Spleen (tissue), 11 donors: ENCODE measurements at regions not wholly inside any gene's neighbourhood (a gene's known extent, or its start where the extent isn't known, plus 50 kb on each side); places are given as distances from the start of the nearest gene placed in this dataset.

Source experiments
- DNase-seq: peaks from one replicate; pipeline ENCODE4 v3.0.0-alpha.2; 2020
- H3K27ac ChIP-seq, 8 donors: fragments of 200-600 bp; sonication (generic) in 7 of 8; 1 replicate in 4 of 8; 2 replicates in 4 of 8; pipeline versions ENCODE4 v1.5.0 to v1.8.0; 2016 to 2021; ENCODE audit warnings: inconsistent platforms in 4 of 8, mild to moderate bottlenecking in 4 of 8, moderate library complexity in 1 of 8
- H3K27me3 ChIP-seq, 7 donors: fragments of 200-600 bp; sonication (generic) in 6 of 7; replicated peaks in 1 of 7; 1 replicate in 4 of 7; 2 replicates in 3 of 7; pipeline versions ENCODE4 v1.5.0 to v1.8.0; 2016 to 2021; ENCODE audit warnings: inconsistent platforms in 3 of 7, mild to moderate bottlenecking in 1 of 7
- H3K36me3 ChIP-seq, 6 donors: fragments of 200-600 bp; sonication (generic) in 5 of 6; 1 replicate in 4 of 6; 2 replicates in 2 of 6; pipeline versions ENCODE4 v1.5.0 to v1.8.0; 2016 to 2021; ENCODE audit warnings: inconsistent platforms in 2 of 6
- H3K4me1 ChIP-seq, 6 donors: fragments of 200-600 bp; sonication (generic) in 5 of 6; 1 replicate in 3 of 6; 2 replicates in 3 of 6; pipeline versions ENCODE4 v1.5.0 to v1.8.0; 2016 to 2021; ENCODE audit warnings: inconsistent platforms in 3 of 6
- H3K4me3 ChIP-seq, 8 donors: fragments of 200-600 bp; sonication (generic) in 7 of 8; 1 replicate in 4 of 8; 2 replicates in 4 of 8; pipeline versions ENCODE4 v1.5.0 to v1.8.0; 2016 to 2021; ENCODE audit warnings: inconsistent platforms in 4 of 8, mild to moderate bottlenecking in 4 of 8, moderate library complexity in 2 of 8
- H3K9me3 ChIP-seq, 8 donors: fragments of 200-600 bp; sonication (generic) in 7 of 8; 1 replicate in 4 of 8; 2 replicates in 4 of 8; pipeline versions ENCODE4 v1.5.0 to v1.8.0; 2016 to 2021; ENCODE audit warnings: inconsistent platforms in 4 of 8
- CTCF ChIP-seq, 11 experiments: fragments of 200-600 bp in 7 of 11; fragments of 450-650 bp in 4 of 11; sonication (generic) in 4 of 11; IDR thresholded peaks in 8 of 11; conservative IDR thresholded peaks in 3 of 11; 1 replicate in 7 of 11; 2 replicates in 4 of 11; pipeline versions ENCODE4 v1.4.0 to v1.8.0; 2016 to 2021; ENCODE audit warnings: antibody characterized with exemption in 11 of 11, inconsistent platforms in 4 of 11, mild to moderate bottlenecking in 1 of 11
- POLR2A ChIP-seq, 3 donors: fragments of 450-650 bp; IDR thresholded peaks; one replicate each; pipeline ENCODE4 v1.5.1; 2017; ENCODE audit warnings: antibody characterized with exemption in 3 of 3, mild to moderate bottlenecking in 1 of 3
- POLR2AphosphoS5 ChIP-seq, 3 donors: sonication (generic); formaldehyde crosslinking; IDR thresholded peaks; one replicate each; pipeline ENCODE4 v1.5.1; 2017; ENCODE audit warnings: antibody characterized with exemption in 3 of 3
- WGBS, 5 donors: extraction: QIAGEN DNeasy Blood & Tissue Kit in 3 of 5; methylation state at CpG; one replicate each; pipeline versions ENCODE4 v1.1.5 to v1.1.7; 2013 to 2018; 5-methylcytosine and 5-hydroxymethylcytosine counted together
- intact Hi-C: fragments of 100-400 bp; cut with DNase I; formaldehyde crosslinking; loops from one replicate; pipeline ENCODE4 v1.15.0; 2023; ENCODE audit warnings: low total_unique reads
- donor health status: healthy with polysubstance abuse.
- donor health status: DM: no; HTN: no; CAD: no; lungs with moderate emphysema.
- donor health status: DM: no; HTN: no; CAD: no.
- donor health status: Bipolar disorder and iron deficiency.
- donor health status: healthy.
- donor health status: DM: no; HTN: no; CAD: no.
- donor health status: DM: yes; HTN: yes; CAD: no.

GRCh38 chr6:18861204-18861603 is 474.1 kb downstream of the RNF144B start:
- no peaks in the 10 kb centered on the region for H3K36me3 ChIP-seq
- no peaks in the 10 kb centered on the region for H3K27me3 ChIP-seq
- DNase-seq = no peak
- H3K9me3 ChIP-seq = peaks cover 0 to 29% (median 12%) of the 10 kb centered on the region in 8 donors
- H3K4me1 ChIP-seq = no peaks in the 10 kb centered on the region
- intact Hi-C loops = no loop called here
- TF ChIP-seq CTCF (IDR thresholded peaks at IDR 0.05 in 8 of 11, conservative IDR thresholded peaks at IDR 0.05 in 3 of 11) (no peak), POLR2A (IDR thresholded peaks at IDR 0.05) (no peak), POLR2AphosphoS5 (IDR thresholded peaks at IDR 0.05) (no peak)
- WGBS, 5 donors = 0 to 27% (median 22%) methylated on average over 3 of the region's 3 CpGs
- no peak overlapping the region for H3K27ac ChIP-seq
- no peak overlapping the region for H3K4me3 ChIP-seq

- no peaks in the 10 kb centered on the region for H3K4me1 ChIP-seq
- no peak overlapping the region for H3K27ac ChIP-seq
- intact Hi-C loops = no loop called here
- peaks cover 0 to 11% (median 0%) of the 10 kb centered on the region in 8 donors for H3K9me3 ChIP-seq
- TF ChIP-seq CTCF (IDR thresholded peaks at IDR 0.05 in 8 of 11, conservative IDR thresholded peaks at IDR 0.05 in 3 of 11) (no peak), POLR2AphosphoS5 (IDR thresholded peaks at IDR 0.05) (no peak), POLR2A (IDR thresholded peaks at IDR 0.05) (no peak)
- no peak overlapping the region for H3K4me3 ChIP-seq
- H3K27me3 ChIP-seq = no peaks in the 10 kb centered on the region
- 82 to 90% (median 87%) methylated on average over 2 of the region's 2 CpGs for WGBS, 5 donors
- no peaks in the 10 kb centered on the region for H3K36me3 ChIP-seq
- no peak for DNase-seq
Measured at GRCh38 chr6:18883268-18883667, 496.1 kb downstream of the RNF144B start.

GRCh38 chr6:18883851-18884250 is 496.7 kb downstream of the RNF144B start:
- Histone ChIP-seq H3K36me3 (no peaks in the 10 kb centered on the region), H3K27ac (no peak overlapping the region), H3K4me1 (no peaks in the 10 kb centered on the region), H3K9me3 (peaks cover 0 to 9% (median 0%) of the 10 kb centered on the region in 8 donors), H3K27me3 (no peaks in the 10 kb centered on the region), H3K4me3 (no peak overlapping the region)
- no peak for DNase-seq
- TF ChIP-seq POLR2AphosphoS5 (IDR thresholded peaks at IDR 0.05) = no peak
- no peak for TF ChIP-seq POLR2A (IDR thresholded peaks at IDR 0.05)
- TF ChIP-seq CTCF (IDR thresholded peaks at IDR 0.05 in 8 of 11, conservative IDR thresholded peaks at IDR 0.05 in 3 of 11) = no peak
- intact Hi-C loops = no loop called here
- WGBS, 5 donors = 70 to 88% (median 74%) methylated on average over 3 of the region's 3 CpGs

- DNase-seq = no peak
- 47 to 59% (median 52%) methylated on average over 7 of the region's 7 CpGs for WGBS, 5 donors
- Histone ChIP-seq H3K27me3 (no peaks in the 10 kb centered on the region), H3K27ac (no peak overlapping the region), H3K36me3 (no peaks in the 10 kb centered on the region), H3K9me3 (peaks cover 0 to 8% (median 0%) of the 10 kb centered on the region in 8 donors), H3K4me1 (no peaks in the 10 kb centered on the region), H3K4me3 (no peak overlapping the region)
- TF ChIP-seq CTCF (IDR thresholded peaks at IDR 0.05 in 8 of 11, conservative IDR thresholded peaks at IDR 0.05 in 3 of 11) = no peak
- TF ChIP-seq POLR2A (IDR thresholded peaks at IDR 0.05) = no peak
- TF ChIP-seq POLR2AphosphoS5 (IDR thresholded peaks at IDR 0.05) = no peak
- intact Hi-C loops = no loop called here
Measured at GRCh38 chr6:18893540-18894269, 506.6 kb downstream of the RNF144B start.
